Left lung (tissue), 4 donors: ENCODE measurements at regions not wholly inside any gene's neighbourhood (a gene's known extent, or its start where the extent isn't known, plus 50 kb on each side); places are given as distances from the start of the nearest gene placed in this dataset.
"Not testable (repeated sequence)": the region's sequence is repeated elsewhere in the genome, so short reads cannot be mapped to it uniquely, and the experiment has no call there.

ENCODE experiments used
- ATAC-seq: fragments of 200-7000 bp; cut with Tn5 transposase; one replicate; pipeline ENCODE4 v1.9.1; 2020; ENCODE audit warnings: moderate library complexity
- DNase-seq, 4 donors: peaks; one replicate each; pipeline ENCODE4 v3.0.0-alpha.2; 2013 to 2020
- H3K27ac ChIP-seq, 2 donors: fragments of 200-600 bp; sonication (generic) in 1 of 2; one replicate each; pipeline versions ENCODE4 v1.5.0 to v1.8.0; 2020 to 2021
- H3K27me3 ChIP-seq, 2 donors: fragments of 200-600 bp; sonication (generic) in 1 of 2; one replicate each; pipeline versions ENCODE4 v1.5.0 to v1.8.0; 2020 to 2021
- H3K36me3 ChIP-seq, 2 donors: fragments of 200-600 bp; sonication (generic) in 1 of 2; one replicate each; pipeline versions ENCODE4 v1.5.0 to v1.8.0; 2020 to 2021
- H3K4me1 ChIP-seq, 2 donors: fragments of 200-600 bp; one replicate each; pipeline ENCODE4 v1.8.0; 2021
- H3K4me3 ChIP-seq, 2 donors: fragments of 200-600 bp; sonication (generic) in 1 of 2; one replicate each; pipeline versions ENCODE4 v1.5.0 to v1.8.0; 2020 to 2021; ENCODE audit warnings: mild to moderate bottlenecking in 1 of 2
- H3K9me3 ChIP-seq, 2 donors: fragments of 200-600 bp; sonication (generic) in 1 of 2; one replicate each; pipeline versions ENCODE4 v1.5.0 to v1.8.0; 2020 to 2021
- CTCF ChIP-seq, 2 donors: fragments of 200-600 bp; sonication (generic) in 1 of 2; IDR thresholded peaks; one replicate each; pipeline versions ENCODE4 v1.5.0 to v1.8.0; 2021; ENCODE audit warnings: antibody characterized with exemption in 2 of 2
- intact Hi-C, 2 donors: fragments of 100-400 bp; cut with DNase I; formaldehyde crosslinking; loops; one replicate each; pipeline versions ENCODE4 v1.11.2 to v1.14.2; 2022
- donor health status: DM: no; HTN: yes; CAD: no.
- donor health status: DM: no; HTN: no; CAD: no.

- no peaks in the 10 kb centered on the region for H3K9me3 ChIP-seq
- no peak overlapping the region for H3K27ac ChIP-seq
- intact Hi-C loops = no loop called here
- ATAC-seq = no peak
- H3K4me3 ChIP-seq = no peak overlapping the region
- H3K36me3 ChIP-seq = no peaks in the 10 kb centered on the region
- no peaks in the 10 kb centered on the region for H3K4me1 ChIP-seq
- H3K27me3 ChIP-seq = no peaks in the 10 kb centered on the region
- no peak for DNase-seq
- no peak for TF ChIP-seq CTCF (IDR thresholded peaks at IDR 0.05)
Measured at GRCh38 chr3:30531017-30531570, 75.3 kb upstream of the TGFBR2 start.

GRCh38 chr3:30535525-30535924 lies 70.9 kb upstream of the TGFBR2 start:
- no peak for DNase-seq
- H3K9me3 ChIP-seq = no peaks in the 10 kb centered on the region
- no peak for TF ChIP-seq CTCF (IDR thresholded peaks at IDR 0.05)
- no peaks in the 10 kb centered on the region for H3K27me3 ChIP-seq
- no peaks in the 10 kb centered on the region for H3K36me3 ChIP-seq
- intact Hi-C loops = no loop called here
- no peak for ATAC-seq
- H3K4me3 ChIP-seq = no peak overlapping the region
- no peak overlapping the region for H3K27ac ChIP-seq
- peaks cover 3 to 8% of the 10 kb centered on the region in 2 donors for H3K4me1 ChIP-seq

- Histone ChIP-seq H3K27ac (no peak overlapping the region), H3K27me3 (no peaks in the 10 kb centered on the region), H3K36me3 (no peaks in the 10 kb centered on the region), H3K4me1 (peaks cover 3 to 8% of the 10 kb centered on the region in 2 donors), H3K9me3 (no peaks in the 10 kb centered on the region), H3K4me3 (no peak overlapping the region)
- TF ChIP-seq CTCF (IDR thresholded peaks at IDR 0.05) = no peak
- intact Hi-C loops = no loop called here
- ATAC-seq = peak; percentile 68
- no peak for DNase-seq
Measured at GRCh38 chr3:30538791-30539190, 67.6 kb upstream of the TGFBR2 start.

- Histone ChIP-seq H3K9me3 (no peaks in the 10 kb centered on the region), H3K4me1 (peaks cover 3 to 8% of the 10 kb centered on the region in 2 donors), H3K27ac (no peak overlapping the region), H3K36me3 (no peaks in the 10 kb centered on the region), H3K27me3 (no peaks in the 10 kb centered on the region), H3K4me3 (no peak overlapping the region)
- no peak for TF ChIP-seq CTCF (IDR thresholded peaks at IDR 0.05)
- DNase-seq (peak in 2 of 4 donors; percentile 20 to 44), ATAC-seq (peak; percentile 73)
- intact Hi-C loops = no loop called here
Measured at GRCh38 chr3:30539206-30539605, 67.2 kb upstream of the TGFBR2 start.

GRCh38 chr3:30539772-30540171 lies 66.6 kb upstream of the TGFBR2 start:
- DNase-seq (no peak), ATAC-seq (no peak)
- no peaks in the 10 kb centered on the region for H3K9me3 ChIP-seq
- intact Hi-C loops = no loop called here
- peaks cover 3 to 8% of the 10 kb centered on the region in 2 donors for H3K4me1 ChIP-seq
- H3K36me3 ChIP-seq = no peaks in the 10 kb centered on the region
- no peaks in the 10 kb centered on the region for H3K27me3 ChIP-seq
- no peak for TF ChIP-seq CTCF (IDR thresholded peaks at IDR 0.05)
- H3K27ac ChIP-seq = no peak overlapping the region
- no peak overlapping the region for H3K4me3 ChIP-seq

GRCh38 chr3:30541156-30541555 lies 65.2 kb upstream of the TGFBR2 start:
- H3K27me3 ChIP-seq, H3K27ac ChIP-seq, intact Hi-C loops, H3K4me3 ChIP-seq, DNase-seq, H3K4me1 ChIP-seq, H3K36me3 ChIP-seq, H3K9me3 ChIP-seq, ATAC-seq: not testable (repeated sequence)
